ENCODE measurements at regions not wholly inside any gene's neighbourhood (a gene's known extent, or its start where the extent isn't known, plus 50 kb on each side); places are given as distances from the start of the nearest gene placed in this dataset.

DNA sequence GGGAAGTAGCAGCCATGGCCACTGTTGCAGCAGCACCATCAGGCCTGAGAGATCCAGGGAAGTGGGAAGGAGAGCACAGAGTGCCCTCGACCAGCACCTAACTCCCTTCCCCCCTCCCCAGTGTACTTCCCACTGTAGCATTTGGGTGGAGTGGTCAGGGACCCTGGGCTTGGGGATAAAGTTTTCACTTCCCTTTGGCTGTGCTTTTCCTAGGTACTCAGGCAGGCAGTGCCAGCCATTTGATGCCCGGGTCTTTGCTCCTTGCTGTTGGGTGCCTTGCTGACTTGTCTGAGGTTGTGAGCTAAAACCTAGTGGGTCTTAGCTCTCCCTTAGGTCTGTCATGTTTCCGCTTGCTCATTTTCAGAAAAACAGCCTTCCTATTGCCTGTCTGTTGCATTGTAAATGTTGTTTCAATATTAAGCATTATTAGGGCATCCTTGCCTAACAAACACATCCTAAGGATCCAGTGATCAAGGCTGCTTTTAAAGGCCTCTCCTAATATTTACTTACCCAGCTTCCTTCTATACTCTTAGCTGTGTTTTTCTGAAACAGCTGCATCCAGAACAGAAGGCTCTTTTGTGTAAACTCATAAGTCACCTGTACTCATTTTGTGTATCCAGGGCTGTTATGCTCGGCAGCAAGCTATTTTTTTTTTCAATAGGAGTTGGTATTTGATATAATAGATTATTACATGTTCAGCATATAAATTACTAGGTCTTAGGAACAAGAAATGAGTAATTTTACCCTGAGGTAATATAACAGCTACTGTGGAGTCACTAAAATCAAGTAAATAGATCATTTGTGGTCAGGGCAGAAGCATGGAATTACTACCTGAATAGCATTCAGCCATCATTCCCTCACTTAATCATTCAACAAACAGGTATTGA is 418.6 kb upstream of the PROX1 start:
- DNase-seq (ENCODE audit: extremely low spot score): no peak
- TF ChIP-seq ZNF384 (IDR thresholded peaks at IDR 0.05): no peak
- no peak for TF ChIP-seq TARDBP (IDR thresholded peaks at IDR 0.05)
- no peak for TF ChIP-seq NFRKB (IDR thresholded peaks at IDR 0.05)
- no peak for TF ChIP-seq FOXK2 (IDR thresholded peaks at IDR 0.05)
- no peak for TF ChIP-seq BHLHE40 (IDR thresholded peaks at IDR 0.05; ENCODE audit: borderline replicate concordance)
- TF ChIP-seq PKNOX1 (IDR thresholded peaks at IDR 0.05): no peak
- TF ChIP-seq L3MBTL2 (conservative IDR thresholded peaks at IDR 0.05): no peak
- no peak for TF ChIP-seq CTBP1 (IDR thresholded peaks at IDR 0.05; ENCODE audit: borderline replicate concordance)
- no peak for TF ChIP-seq HDGF (IDR thresholded peaks at IDR 0.05; ENCODE audit: borderline replicate concordance)
- TF ChIP-seq LEF1 (IDR thresholded peaks at IDR 0.05; ENCODE audit: borderline replicate concordance): no peak
- no peak for TF ChIP-seq ELF4 (IDR thresholded peaks at IDR 0.05)
- no peak for TF ChIP-seq FOXM1 (IDR thresholded peaks at IDR 0.05; ENCODE audit: borderline replicate concordance)
- no peak for TF ChIP-seq ARNT (IDR thresholded peaks at IDR 0.05)
- no peak for TF ChIP-seq SP1 (IDR thresholded peaks at IDR 0.05)
- CTCF ChIA-PET: no interaction called here
- POLR2A ChIA-PET: no interaction called here

DNA sequence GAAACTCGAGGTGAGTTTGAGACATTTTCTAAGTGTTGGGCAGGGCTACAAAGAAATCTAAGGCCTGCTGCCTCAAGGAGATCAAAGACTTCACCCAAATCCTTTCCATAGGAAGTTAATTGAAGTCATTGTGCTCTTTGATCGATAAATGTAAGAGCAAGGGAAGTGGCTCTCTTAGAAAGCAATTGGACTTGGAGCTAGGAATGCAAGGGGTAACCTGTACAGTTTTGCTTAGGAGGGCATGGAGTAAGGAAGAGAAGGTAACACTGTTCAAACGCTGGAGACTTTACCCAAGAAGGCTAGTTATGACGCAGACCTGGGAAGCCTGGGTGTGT is 418.0 kb upstream of the PROX1 start:
- CTCF ChIA-PET: no interaction called here
- no peak for DNase-seq (ENCODE audit: extremely low spot score)
- POLR2A ChIA-PET: no interaction called here
- TF ChIP-seq ZNF384 (IDR thresholded peaks at IDR 0.05) (no peak), SP1 (IDR thresholded peaks at IDR 0.05) (no peak), LEF1 (IDR thresholded peaks at IDR 0.05; ENCODE audit: borderline replicate concordance) (no peak), NFRKB (IDR thresholded peaks at IDR 0.05) (no peak), FOXK2 (IDR thresholded peaks at IDR 0.05) (no peak), TARDBP (IDR thresholded peaks at IDR 0.05) (no peak), ELF4 (IDR thresholded peaks at IDR 0.05) (no peak), CTBP1 (IDR thresholded peaks at IDR 0.05; ENCODE audit: borderline replicate concordance) (no peak), FOXM1 (IDR thresholded peaks at IDR 0.05; ENCODE audit: borderline replicate concordance) (no peak), L3MBTL2 (conservative IDR thresholded peaks at IDR 0.05) (no peak), FOXA1 (IDR thresholded peaks at IDR 0.05) (no peak), PKNOX1 (IDR thresholded peaks at IDR 0.05) (no peak), SUZ12 (IDR thresholded peaks at IDR 0.05) (no peak), BHLHE40 (IDR thresholded peaks at IDR 0.05; ENCODE audit: borderline replicate concordance) (no peak), HDGF (IDR thresholded peaks at IDR 0.05; ENCODE audit: borderline replicate concordance) (no peak), ARNT (IDR thresholded peaks at IDR 0.05) (no peak)

DNA sequence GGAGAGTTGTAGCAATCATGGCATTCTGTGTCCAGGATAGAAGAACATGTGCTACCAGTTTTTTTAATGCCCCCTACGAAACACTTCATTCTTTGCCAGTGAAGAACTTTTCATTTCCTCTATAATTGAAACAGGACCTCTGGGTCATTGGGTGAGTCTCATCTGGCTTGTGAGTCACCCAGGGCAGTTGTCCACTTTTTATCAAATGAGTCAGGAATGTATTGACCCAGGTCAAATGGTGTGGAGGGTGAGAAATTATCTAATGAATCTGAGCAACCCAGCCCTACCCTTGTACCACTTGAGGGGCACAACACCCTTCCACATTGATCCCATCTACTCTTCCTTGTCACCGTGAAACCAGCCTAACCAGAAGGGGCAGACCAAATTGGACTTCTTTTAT is 417.3 kb upstream of the PROX1 start:
- CTCF ChIA-PET: no interaction called here
- POLR2A ChIA-PET: no interaction called here
- no peak for DNase-seq (ENCODE audit: extremely low spot score)
- TF ChIP-seq L3MBTL2 (conservative IDR thresholded peaks at IDR 0.05) (no peak), PKNOX1 (IDR thresholded peaks at IDR 0.05) (no peak), ELF4 (IDR thresholded peaks at IDR 0.05) (no peak), HDGF (IDR thresholded peaks at IDR 0.05; ENCODE audit: borderline replicate concordance) (no peak), SUZ12 (IDR thresholded peaks at IDR 0.05) (no peak), ARNT (IDR thresholded peaks at IDR 0.05) (no peak), LEF1 (IDR thresholded peaks at IDR 0.05; ENCODE audit: borderline replicate concordance) (no peak)

DNA sequence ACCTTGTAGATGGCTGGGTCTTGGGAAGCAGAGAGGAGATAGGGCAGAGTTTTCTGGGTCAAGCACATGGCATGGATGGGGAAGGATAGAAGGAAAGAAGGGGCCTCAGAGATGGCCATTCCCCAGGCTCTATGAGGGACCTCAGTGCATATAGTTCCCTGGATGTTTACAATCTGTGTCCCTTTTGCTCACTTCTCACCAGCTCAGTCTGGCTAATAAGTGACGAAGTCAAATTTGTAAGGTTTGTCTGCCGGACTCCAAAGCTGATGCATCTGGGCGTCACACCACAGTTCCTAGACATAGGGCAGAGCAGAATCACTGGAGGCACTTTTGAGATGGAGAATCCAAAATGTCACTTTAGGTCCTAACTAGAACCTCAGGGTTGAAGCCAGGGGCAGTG is 416.4 kb upstream of the PROX1 start:
- TF ChIP-seq NFRKB (IDR thresholded peaks at IDR 0.05) (no peak), BHLHE40 (IDR thresholded peaks at IDR 0.05; ENCODE audit: borderline replicate concordance) (no peak)
- ChIA-PET POLR2A (no interaction called here), CTCF (no interaction called here)
- DNase-seq (ENCODE audit: extremely low spot score): no peak

- ChIA-PET POLR2A (no interaction called here), CTCF (no interaction called here)
- no peak for DNase-seq (ENCODE audit: extremely low spot score)
- no peak for TF ChIP-seq ARNT (IDR thresholded peaks at IDR 0.05)
- no peak for TF ChIP-seq LEF1 (IDR thresholded peaks at IDR 0.05; ENCODE audit: borderline replicate concordance)
- TF ChIP-seq TARDBP (IDR thresholded peaks at IDR 0.05): no peak
- no peak for TF ChIP-seq SP1 (IDR thresholded peaks at IDR 0.05)
- TF ChIP-seq PKNOX1 (IDR thresholded peaks at IDR 0.05): no peak
- TF ChIP-seq L3MBTL2 (conservative IDR thresholded peaks at IDR 0.05): no peak
- TF ChIP-seq BHLHE40 (IDR thresholded peaks at IDR 0.05; ENCODE audit: borderline replicate concordance): no peak
- TF ChIP-seq NFRKB (IDR thresholded peaks at IDR 0.05): no peak
- no peak for TF ChIP-seq ELF4 (IDR thresholded peaks at IDR 0.05)
- TF ChIP-seq CTBP1 (IDR thresholded peaks at IDR 0.05; ENCODE audit: borderline replicate concordance): no peak
- no peak for TF ChIP-seq SUZ12 (IDR thresholded peaks at IDR 0.05)
- no peak for TF ChIP-seq FOXK2 (IDR thresholded peaks at IDR 0.05)
- no peak for TF ChIP-seq FOXM1 (IDR thresholded peaks at IDR 0.05; ENCODE audit: borderline replicate concordance)
- TF ChIP-seq HDGF (IDR thresholded peaks at IDR 0.05; ENCODE audit: borderline replicate concordance): no peak
- TF ChIP-seq FOXA1 (IDR thresholded peaks at IDR 0.05): no peak
Measured at GRCh38 chr1:213571843-213572242, 415.9 kb upstream of the PROX1 start.
